Astrocyte (in vitro differentiated cells and primary cell): ENCODE measurements at regions not wholly inside any gene's neighbourhood (a gene's known extent, or its start where the extent isn't known, plus 50 kb on each side); places are given as distances from the start of the nearest gene placed in this dataset.
A peak's percentile ranks its signal among the peaks of the same experiment; 100 is the strongest.

Experiments used
- DNase-seq: peaks from one replicate; pipeline ENCODE4 v3.0.0-alpha.2; 2010; ENCODE audit warnings: low read depth
- FAIRE-seq: peaks from 2 replicates; lab custom pipeline; 2011; peaks lifted over from hg19 to GRCh38; lab: Jason Lieb, UNC
- H2AFZ ChIP-seq: 2 replicates; pipeline ENCODE4 v1.6.0; 2012; ENCODE audit warnings: low read depth, low read length, inconsistent platforms
- H3K27ac ChIP-seq: 2 replicates; pipeline ENCODE4 v1.5.1; 2011; ENCODE audit warnings: low read depth, low read length, inconsistent platforms
- H3K27me3 ChIP-seq: 2 replicates; pipeline ENCODE4 v1.6.0; 2011; ENCODE audit warnings: low read length, inconsistent platforms; ENCODE audit not compliant: insufficient read depth
- H3K36me3 ChIP-seq: 2 replicates; pipeline ENCODE4 v1.5.1; 2011; ENCODE audit warnings: low read length, inconsistent platforms; ENCODE audit not compliant: insufficient read depth
- H3K4me1 ChIP-seq: 2 replicates; pipeline ENCODE4 v1.5.1; 2011; ENCODE audit warnings: low read length, inconsistent platforms; ENCODE audit not compliant: insufficient read depth
- H3K4me2 ChIP-seq: 2 replicates; pipeline ENCODE4 v1.6.0; 2012; ENCODE audit warnings: low read length, inconsistent platforms
- H3K4me3 ChIP-seq: 2 replicates; pipeline ENCODE4 v1.5.1; 2011; ENCODE audit warnings: low read depth, mild to moderate bottlenecking, low read length, inconsistent platforms; ENCODE audit not compliant: insufficient read depth
- H3K79me2 ChIP-seq: 2 replicates; pipeline ENCODE4 v1.6.0; 2012; ENCODE audit warnings: mild to moderate bottlenecking, low read length, inconsistent platforms; ENCODE audit not compliant: insufficient read depth
- H3K9ac ChIP-seq: 2 replicates; pipeline ENCODE4 v1.6.0; 2012; ENCODE audit warnings: mild to moderate bottlenecking, low read length, inconsistent platforms
- H3K9me3 ChIP-seq: 2 replicates; pipeline ENCODE4 v1.5.1; 2012; ENCODE audit warnings: low read depth, mild to moderate bottlenecking, low read length, inconsistent platforms; ENCODE audit not compliant: insufficient read depth
- H4K20me1 ChIP-seq: 2 replicates; pipeline ENCODE4 v1.6.0; 2012; ENCODE audit warnings: low read length, inconsistent platforms; ENCODE audit not compliant: insufficient read depth
- H3K27ac Mint-ChIP-seq: one replicate; pipeline ENCODE4 v1.8.0; 2021; ENCODE audit warnings: mild to moderate bottlenecking, mixed read lengths; ENCODE audit not compliant: unreplicated experiment
- H3K27me3 Mint-ChIP-seq: one replicate; pipeline ENCODE4 v1.8.0; 2021; ENCODE audit warnings: low read depth, mixed read lengths; ENCODE audit not compliant: unreplicated experiment
- H3K36me3 Mint-ChIP-seq: one replicate; pipeline ENCODE4 v1.8.0; 2021; ENCODE audit warnings: low read depth, mixed read lengths; ENCODE audit not compliant: unreplicated experiment
- H3K4me1 Mint-ChIP-seq: one replicate; pipeline ENCODE4 v1.8.0; 2021; ENCODE audit warnings: low read depth, mixed read lengths; ENCODE audit not compliant: unreplicated experiment
- H3K4me3 Mint-ChIP-seq: one replicate; pipeline ENCODE4 v1.8.0; 2021; ENCODE audit warnings: mild to moderate bottlenecking, moderate library complexity, mixed read lengths; ENCODE audit not compliant: unreplicated experiment
- H3K9me3 Mint-ChIP-seq: one replicate; pipeline ENCODE4 v1.8.0; 2021; ENCODE audit warnings: mild to moderate bottlenecking, mixed read lengths; ENCODE audit not compliant: unreplicated experiment
- EZH2 ChIP-seq: IDR thresholded peaks from 2 replicates; pipeline ENCODE4 v1.6.1; 2012; ENCODE audit warnings: mild to moderate bottlenecking, low read length, inconsistent platforms; ENCODE audit not compliant: insufficient read depth
- TF ChIP-seq, protein P1 (sequence below): IDR thresholded peaks from 2 replicates; pipeline ENCODE4 v1.5.1; 2011; ENCODE audit warnings: low read depth, mild to moderate bottlenecking, inconsistent platforms, low read length, moderate library complexity; ENCODE audit not compliant: insufficient read depth

DNA sequence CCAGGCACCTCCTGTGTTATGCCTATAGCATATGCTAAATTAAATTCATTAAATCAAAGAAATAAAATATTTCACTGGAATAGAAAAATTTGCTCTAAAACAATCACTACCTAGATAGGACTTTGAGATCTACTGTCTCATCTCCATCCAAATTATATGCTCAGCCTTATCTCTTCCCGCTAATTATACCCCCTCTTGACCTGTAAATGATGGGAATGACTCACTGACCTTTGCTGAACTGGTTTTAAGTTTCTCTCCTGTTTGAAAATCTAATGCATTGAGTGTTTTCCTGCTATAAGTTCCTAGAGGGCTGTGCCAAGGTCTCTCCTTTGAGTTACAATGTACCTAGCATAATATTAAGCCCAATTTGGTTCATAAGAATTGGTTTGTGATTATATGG is 110.1 kb downstream of the BMP2 start:
- Mint-ChIP-seq H3K27ac (no peak overlapping the region), H3K4me3 (no peak overlapping the region), H3K36me3 (no peaks in the 10 kb centered on the region), H3K27me3 (peaks cover 2% of the 10 kb centered on the region), H3K9me3 (no peaks in the 10 kb centered on the region), H3K4me1 (peaks cover 4% of the 10 kb centered on the region)
- Histone ChIP-seq H3K9me3 (no peaks in the 10 kb centered on the region), H3K4me2 (no peak overlapping the region), H3K9ac (no peak overlapping the region), H3K4me3 (no peak overlapping the region), H2AFZ (no peak overlapping the region), H4K20me1 (no peaks in the 10 kb centered on the region), H3K27ac (no peak overlapping the region), H3K36me3 (no peaks in the 10 kb centered on the region), H3K79me2 (no peaks in the 10 kb centered on the region), H3K27me3 (no peaks in the 10 kb centered on the region), H3K4me1 (no peaks in the 10 kb centered on the region)
- TF ChIP-seq, protein P1, sequence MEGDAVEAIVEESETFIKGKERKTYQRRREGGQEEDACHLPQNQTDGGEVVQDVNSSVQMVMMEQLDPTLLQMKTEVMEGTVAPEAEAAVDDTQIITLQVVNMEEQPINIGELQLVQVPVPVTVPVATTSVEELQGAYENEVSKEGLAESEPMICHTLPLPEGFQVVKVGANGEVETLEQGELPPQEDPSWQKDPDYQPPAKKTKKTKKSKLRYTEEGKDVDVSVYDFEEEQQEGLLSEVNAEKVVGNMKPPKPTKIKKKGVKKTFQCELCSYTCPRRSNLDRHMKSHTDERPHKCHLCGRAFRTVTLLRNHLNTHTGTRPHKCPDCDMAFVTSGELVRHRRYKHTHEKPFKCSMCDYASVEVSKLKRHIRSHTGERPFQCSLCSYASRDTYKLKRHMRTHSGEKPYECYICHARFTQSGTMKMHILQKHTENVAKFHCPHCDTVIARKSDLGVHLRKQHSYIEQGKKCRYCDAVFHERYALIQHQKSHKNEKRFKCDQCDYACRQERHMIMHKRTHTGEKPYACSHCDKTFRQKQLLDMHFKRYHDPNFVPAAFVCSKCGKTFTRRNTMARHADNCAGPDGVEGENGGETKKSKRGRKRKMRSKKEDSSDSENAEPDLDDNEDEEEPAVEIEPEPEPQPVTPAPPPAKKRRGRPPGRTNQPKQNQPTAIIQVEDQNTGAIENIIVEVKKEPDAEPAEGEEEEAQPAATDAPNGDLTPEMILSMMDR, result no peak
- no peak for TF ChIP-seq EZH2
- no peak for FAIRE-seq
- DNase-seq, result no peak

DNA sequence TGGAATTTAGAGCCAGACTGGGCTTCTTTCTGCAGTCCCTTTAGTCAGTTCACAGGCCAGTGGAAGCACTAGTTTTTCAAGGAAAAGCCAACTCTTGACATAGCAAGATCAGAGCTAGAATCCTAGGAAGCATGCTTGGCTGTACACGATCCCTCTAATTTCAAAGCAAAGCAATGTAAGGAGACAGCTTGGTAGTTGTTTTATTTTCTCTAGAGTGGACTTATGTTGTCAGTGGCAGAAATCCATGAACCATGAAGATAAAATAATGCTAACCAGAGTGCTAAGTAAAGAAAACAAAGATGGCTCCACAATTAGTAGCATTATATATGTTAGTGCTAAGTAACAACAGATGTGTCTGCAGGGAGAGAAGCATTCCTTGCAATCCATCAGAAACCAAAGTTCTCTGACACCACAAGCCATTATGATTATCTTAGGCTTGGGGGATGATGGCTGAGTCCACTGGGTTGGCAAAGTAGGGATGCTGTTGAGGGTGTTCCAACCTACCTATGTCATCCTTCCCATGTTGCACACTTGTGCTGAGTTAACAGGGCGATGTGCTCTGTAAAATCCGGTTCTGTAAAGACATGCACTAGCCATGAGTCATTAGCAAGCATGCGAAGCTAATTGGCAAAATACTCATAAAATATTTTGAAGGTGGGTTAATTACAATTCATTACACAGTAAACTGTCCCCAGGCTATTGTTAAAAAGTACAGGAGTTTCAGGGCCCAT is 115.2 kb downstream of the BMP2 start:
- H3K27ac ChIP-seq, result no peak overlapping the region
- H3K9ac ChIP-seq, result no peak overlapping the region
- no peaks in the 10 kb centered on the region for H3K27me3 ChIP-seq
- no peaks in the 10 kb centered on the region for H3K9me3 ChIP-seq
- no peaks in the 10 kb centered on the region for H3K79me2 ChIP-seq
- no peaks in the 10 kb centered on the region for H4K20me1 ChIP-seq
- DNase-seq, result peak; percentile 75
- no peak for FAIRE-seq
- H3K36me3 Mint-ChIP-seq, result no peaks in the 10 kb centered on the region
- no peaks in the 10 kb centered on the region for H3K36me3 ChIP-seq
- H3K4me3 ChIP-seq, result no peak overlapping the region
- no peaks in the 10 kb centered on the region for H3K4me1 ChIP-seq
- H3K27me3 Mint-ChIP-seq, result peaks cover 4% of the 10 kb centered on the region
- H3K27ac Mint-ChIP-seq, result no peak overlapping the region
- peaks cover 9% of the 10 kb centered on the region for H3K4me1 Mint-ChIP-seq
- H3K9me3 Mint-ChIP-seq, result no peaks in the 10 kb centered on the region
- H3K4me3 Mint-ChIP-seq, result no peak overlapping the region
- H2AFZ ChIP-seq, result no peak overlapping the region
- no peak overlapping the region for H3K4me2 ChIP-seq
- TF ChIP-seq, protein P1, result no peak
- TF ChIP-seq EZH2, result no peak

DNA sequence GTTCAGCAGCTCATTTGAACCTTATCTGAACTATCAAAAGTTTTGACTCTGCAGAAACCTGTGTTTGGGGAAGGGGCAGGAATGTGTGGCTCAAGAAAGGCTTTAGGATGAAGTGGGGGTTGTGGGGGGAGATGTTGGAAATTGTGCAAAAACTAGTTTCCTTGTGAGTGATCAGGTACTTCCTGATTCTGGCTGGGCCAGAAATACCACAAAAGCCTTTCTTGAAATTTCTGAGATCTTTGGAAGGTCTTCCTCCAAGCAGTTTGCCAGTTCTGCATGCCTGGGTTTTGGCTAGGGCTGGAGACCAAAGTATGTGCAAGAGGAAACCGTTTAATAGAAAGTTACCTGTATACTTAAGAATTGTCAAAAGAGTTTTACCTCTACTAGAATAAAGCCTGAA is 116.6 kb downstream of the BMP2 start:
- no peaks in the 10 kb centered on the region for H3K4me1 ChIP-seq
- DNase-seq (no peak), FAIRE-seq (no peak)
- H3K79me2 ChIP-seq, result no peaks in the 10 kb centered on the region
- Mint-ChIP-seq H3K4me1 (peaks cover 15% of the 10 kb centered on the region), H3K27me3 (peaks cover 4% of the 10 kb centered on the region), H3K27ac (no peak overlapping the region), H3K4me3 (no peak overlapping the region), H3K9me3 (peaks cover 4% of the 10 kb centered on the region), H3K36me3 (no peaks in the 10 kb centered on the region)
- H3K27me3 ChIP-seq, result no peaks in the 10 kb centered on the region
- no peaks in the 10 kb centered on the region for H3K9me3 ChIP-seq
- H2AFZ ChIP-seq, result no peak overlapping the region
- no peaks in the 10 kb centered on the region for H3K36me3 ChIP-seq
- H3K9ac ChIP-seq, result no peak overlapping the region
- no peak overlapping the region for H3K27ac ChIP-seq
- H3K4me2 ChIP-seq, result no peak overlapping the region
- TF ChIP-seq, protein P1, result no peak
- no peak for TF ChIP-seq EZH2
- no peak overlapping the region for H3K4me3 ChIP-seq
- no peaks in the 10 kb centered on the region for H4K20me1 ChIP-seq
